KMS-11 (cell line): ENCODE measurements at regions not wholly inside any gene's neighbourhood (a gene's known extent, or its start where the extent isn't known, plus 50 kb on each side); places are given as distances from the start of the nearest gene placed in this dataset.

Experiments used
- H2AFZ ChIP-seq: fragments of 200-600 bp; sonication (generic); 2 replicates; pipeline ENCODE4 v1.6.1; 2016; ENCODE audit warnings: antibody characterized with exemption, mixed run types, low read depth
- H3K27ac ChIP-seq: fragments of 200-600 bp; sonication (generic); 2 replicates; pipeline ENCODE4 v1.6.1; 2016; ENCODE audit warnings: mild to moderate bottlenecking, mixed run types
- H3K27me3 ChIP-seq: fragments of 200-600 bp; sonication (generic); 2 replicates; pipeline ENCODE4 v1.6.1; 2017; ENCODE audit warnings: mild to moderate bottlenecking, low read depth, mixed run types, moderate library complexity; ENCODE audit not compliant: insufficient read depth
- H3K36me3 ChIP-seq: fragments of 200-600 bp; sonication (generic); 2 replicates; pipeline ENCODE4 v1.6.1; 2017; ENCODE audit warnings: mild to moderate bottlenecking, mixed run types; ENCODE audit not compliant: insufficient read depth
- H3K4me1 ChIP-seq: fragments of 200-600 bp; sonication (generic); 2 replicates; pipeline ENCODE4 v1.6.1; 2016; ENCODE audit warnings: mild to moderate bottlenecking, low read depth, mixed run types; ENCODE audit not compliant: poor library complexity, severe bottlenecking
- H3K4me2 ChIP-seq: fragments of 200-600 bp; sonication (generic); 2 replicates; pipeline ENCODE4 v1.7.0; 2016; ENCODE audit warnings: mild to moderate bottlenecking, mixed run types
- H3K4me3 ChIP-seq: fragments of 200-600 bp; sonication (generic); IDR thresholded peaks from 2 replicates; pipeline ENCODE4 v1.6.1; 2017; ENCODE audit warnings: low read depth, low read length, mixed read lengths; ENCODE audit not compliant: insufficient read depth
- H3K79me2 ChIP-seq: fragments of 200-600 bp; sonication (generic); 2 replicates; pipeline ENCODE4 v1.6.1; 2016; ENCODE audit warnings: low read depth, mixed run types; ENCODE audit not compliant: insufficient read depth
- H3K9ac ChIP-seq: fragments of 200-600 bp; sonication (generic); 2 replicates; pipeline ENCODE4 v1.6.1; 2016; ENCODE audit warnings: mild to moderate bottlenecking, mixed run types
- H4K20me1 ChIP-seq: fragments of 200-600 bp; sonication (generic); 2 replicates; pipeline ENCODE4 v1.6.1; 2016; ENCODE audit warnings: mild to moderate bottlenecking, mixed run types; ENCODE audit not compliant: insufficient read depth
- TF ChIP-seq, protein P1 (sequence below): fragments of 200-600 bp; sonication (generic); conservative IDR thresholded peaks from 2 replicates; pipeline ENCODE4 v1.6.1; 2017; ENCODE audit warnings: low read depth, mild to moderate bottlenecking, antibody characterized with exemption, low read length, moderate library complexity, mixed read lengths

DNA sequence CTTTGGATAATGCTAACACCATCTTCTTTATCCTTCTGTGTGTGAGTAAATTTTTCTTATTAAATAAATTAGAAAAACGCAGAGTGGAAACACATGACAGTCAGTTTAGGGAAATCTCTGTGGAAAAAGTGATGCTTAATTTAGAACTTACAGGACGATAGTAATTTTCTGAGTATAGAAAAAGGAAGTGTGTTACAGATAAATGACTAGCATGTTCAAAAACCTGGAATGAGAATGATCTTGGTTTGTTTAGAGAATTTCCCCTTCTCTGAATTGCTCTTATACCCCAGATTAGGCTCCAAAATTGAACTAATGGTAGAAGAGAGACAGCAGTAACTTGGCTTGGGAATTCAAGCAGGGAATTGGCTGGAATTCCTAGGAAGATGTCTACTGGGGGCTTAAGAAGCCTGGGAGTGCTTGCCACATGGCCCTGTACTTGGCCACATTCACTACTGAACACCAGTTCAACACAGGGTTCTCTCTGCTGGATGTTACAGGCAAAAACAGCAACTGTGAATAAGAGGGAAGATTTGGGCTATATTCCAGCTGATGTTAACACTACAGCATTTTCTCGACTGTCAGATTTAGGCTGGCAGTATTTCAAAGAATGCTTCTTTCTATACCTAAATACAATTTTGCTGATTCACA is 1004.2 kb downstream of the TTLL7 start:
- TF ChIP-seq, protein P1, sequence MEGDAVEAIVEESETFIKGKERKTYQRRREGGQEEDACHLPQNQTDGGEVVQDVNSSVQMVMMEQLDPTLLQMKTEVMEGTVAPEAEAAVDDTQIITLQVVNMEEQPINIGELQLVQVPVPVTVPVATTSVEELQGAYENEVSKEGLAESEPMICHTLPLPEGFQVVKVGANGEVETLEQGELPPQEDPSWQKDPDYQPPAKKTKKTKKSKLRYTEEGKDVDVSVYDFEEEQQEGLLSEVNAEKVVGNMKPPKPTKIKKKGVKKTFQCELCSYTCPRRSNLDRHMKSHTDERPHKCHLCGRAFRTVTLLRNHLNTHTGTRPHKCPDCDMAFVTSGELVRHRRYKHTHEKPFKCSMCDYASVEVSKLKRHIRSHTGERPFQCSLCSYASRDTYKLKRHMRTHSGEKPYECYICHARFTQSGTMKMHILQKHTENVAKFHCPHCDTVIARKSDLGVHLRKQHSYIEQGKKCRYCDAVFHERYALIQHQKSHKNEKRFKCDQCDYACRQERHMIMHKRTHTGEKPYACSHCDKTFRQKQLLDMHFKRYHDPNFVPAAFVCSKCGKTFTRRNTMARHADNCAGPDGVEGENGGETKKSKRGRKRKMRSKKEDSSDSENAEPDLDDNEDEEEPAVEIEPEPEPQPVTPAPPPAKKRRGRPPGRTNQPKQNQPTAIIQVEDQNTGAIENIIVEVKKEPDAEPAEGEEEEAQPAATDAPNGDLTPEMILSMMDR = no peak
- Histone ChIP-seq H2AFZ (no peak overlapping the region), H3K79me2 (no peaks in the 10 kb centered on the region), H3K27ac (no peak overlapping the region), H3K4me3 (no peak overlapping the region), H3K4me2 (no peak overlapping the region), H3K9ac (no peak overlapping the region), H3K36me3 (no peaks in the 10 kb centered on the region), H3K27me3 (no peaks in the 10 kb centered on the region), H3K4me1 (no peaks in the 10 kb centered on the region), H4K20me1 (no peaks in the 10 kb centered on the region)

GRCh38 chr1:82991569-82991968 is 1007.4 kb downstream of the TTLL7 start:
- no peak overlapping the region for H3K4me2 ChIP-seq
- H3K79me2 ChIP-seq = no peaks in the 10 kb centered on the region
- no peaks in the 10 kb centered on the region for H3K27me3 ChIP-seq
- H3K9ac ChIP-seq = no peak overlapping the region
- no peaks in the 10 kb centered on the region for H3K4me1 ChIP-seq
- H3K27ac ChIP-seq = no peak overlapping the region
- H2AFZ ChIP-seq = no peak overlapping the region
- TF ChIP-seq, protein P1 = no peak
- no peak overlapping the region for H3K4me3 ChIP-seq
- no peaks in the 10 kb centered on the region for H4K20me1 ChIP-seq
- H3K36me3 ChIP-seq = no peaks in the 10 kb centered on the region

DNA sequence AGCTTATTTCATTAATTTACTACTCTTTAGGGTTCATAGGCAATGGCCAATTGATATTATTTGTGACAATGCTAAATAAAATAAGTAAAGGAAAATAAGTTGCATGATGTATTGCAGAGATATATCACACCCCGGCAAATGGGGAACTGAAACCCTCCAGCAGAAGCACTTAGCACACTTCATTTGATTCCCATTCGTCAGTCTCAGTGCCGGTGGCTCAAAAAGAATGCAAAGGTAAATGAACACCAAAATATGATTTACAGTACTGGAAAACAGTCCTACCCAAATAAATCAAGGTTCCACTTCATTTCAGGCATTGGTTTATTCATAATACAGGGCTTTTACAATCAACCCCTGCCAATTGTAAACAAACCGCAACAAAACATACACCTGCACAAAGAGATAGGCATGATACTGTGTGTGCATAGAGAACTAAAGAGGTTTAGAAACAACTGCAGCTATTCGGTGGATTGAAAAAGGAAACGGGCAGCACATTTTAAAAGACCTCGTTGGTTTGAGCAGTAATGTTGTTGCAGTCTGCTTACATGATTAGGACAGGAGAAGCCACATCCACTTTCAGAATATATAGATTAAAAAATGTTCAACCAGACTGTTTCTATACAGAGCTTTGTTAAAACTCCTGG is 1019.2 kb downstream of the TTLL7 start:
- no peaks in the 10 kb centered on the region for H3K27me3 ChIP-seq
- H3K79me2 ChIP-seq = no peaks in the 10 kb centered on the region
- H3K4me1 ChIP-seq = no peaks in the 10 kb centered on the region
- no peak overlapping the region for H3K27ac ChIP-seq
- no peak overlapping the region for H3K9ac ChIP-seq
- H3K36me3 ChIP-seq = no peaks in the 10 kb centered on the region
- H3K4me2 ChIP-seq = no peak overlapping the region
- TF ChIP-seq, protein P1 = no peak
- no peak overlapping the region for H2AFZ ChIP-seq
- no peak overlapping the region for H3K4me3 ChIP-seq
- no peaks in the 10 kb centered on the region for H4K20me1 ChIP-seq

DNA sequence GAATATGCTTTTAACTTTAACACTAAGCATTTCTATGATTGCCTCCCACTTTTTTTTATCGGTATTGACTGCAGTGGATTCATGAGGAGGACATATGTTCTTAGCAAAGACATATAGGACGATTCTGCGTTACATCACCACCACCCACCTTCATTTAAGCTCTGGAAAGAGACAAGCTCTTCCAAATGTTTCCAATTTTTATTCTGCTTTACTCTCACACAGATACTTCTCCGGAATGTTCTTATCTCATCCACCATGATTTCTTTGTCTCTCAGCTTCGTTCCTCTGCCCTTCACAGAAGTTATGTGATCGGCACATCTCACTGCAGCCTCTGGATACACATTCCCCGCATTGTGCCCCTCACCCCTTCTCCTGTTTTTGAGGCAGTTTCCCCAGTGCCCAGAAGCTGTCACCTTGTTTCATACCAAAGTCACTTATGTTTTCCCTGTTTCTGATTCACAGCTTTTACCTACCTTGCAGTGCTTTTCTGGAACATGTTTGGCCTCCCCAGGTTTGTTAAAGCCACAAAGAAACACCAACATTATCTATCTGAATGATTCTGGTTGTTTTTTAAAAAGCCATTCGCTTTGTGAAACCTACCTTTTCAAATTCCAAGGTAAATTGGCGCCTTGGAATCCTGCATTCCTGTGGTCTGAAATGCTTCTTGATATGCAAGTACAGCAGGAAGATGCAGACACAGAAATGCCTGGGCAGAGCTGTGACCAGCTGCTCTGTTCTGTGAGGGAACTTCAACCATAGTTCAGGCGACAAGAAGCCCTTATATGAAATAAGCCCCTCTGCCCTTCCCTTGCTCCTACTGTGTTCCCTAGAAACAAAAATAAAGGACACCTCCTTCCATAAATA is 1020.2 kb downstream of the TTLL7 start:
- H3K36me3 ChIP-seq = no peaks in the 10 kb centered on the region
- H3K79me2 ChIP-seq = no peaks in the 10 kb centered on the region
- no peak overlapping the region for H3K4me2 ChIP-seq
- TF ChIP-seq, protein P1 = no peak
- H2AFZ ChIP-seq = no peak overlapping the region
- H3K4me3 ChIP-seq = no peak overlapping the region
- H3K9ac ChIP-seq = no peak overlapping the region
- H3K4me1 ChIP-seq = no peaks in the 10 kb centered on the region
- H4K20me1 ChIP-seq = no peaks in the 10 kb centered on the region
- no peak overlapping the region for H3K27ac ChIP-seq
- H3K27me3 ChIP-seq = no peaks in the 10 kb centered on the region
